ENCODE measurements at regions not wholly inside any gene's neighbourhood (a gene's known extent, or its start where the extent isn't known, plus 50 kb on each side); places are given as distances from the start of the nearest gene placed in this dataset.

GRCh38 chr1:34477632-34478141, 277.2 kb upstream of the GJB5 start:
- Histone ChIP-seq H3K27me3 (ENCODE audit: control insufficient read depth, extremely low read depth, insufficient read depth, low read length) (no peaks in the 10 kb centered on the region), H3K4me1 (ENCODE audit: control insufficient read depth, extremely low read depth, insufficient read depth, low read length) (no peaks in the 10 kb centered on the region), H3K4me3 (ENCODE audit: control insufficient read depth in 2 of 3, extremely low read depth in 1 of 3, insufficient read depth in 2 of 3, low read depth in 1 of 3, low read length in 3 of 3) (no peak overlapping the region), H3K79me2 (ENCODE audit: control insufficient read depth, insufficient read depth, low read length) (no peaks in the 10 kb centered on the region), H3K9ac (ENCODE audit: control insufficient read depth, extremely low read depth, insufficient read depth, low read length) (no peak overlapping the region), H3K9me1 (ENCODE audit: control insufficient read depth, extremely low read depth, insufficient read depth, low read length) (no peaks in the 10 kb centered on the region), H3K9me3 (ENCODE audit: control insufficient read depth, low read depth, low read length) (no peaks in the 10 kb centered on the region), H3K4me2 (ENCODE audit: control insufficient read depth, extremely low read depth, insufficient read depth, low read depth, low read length) (no peak overlapping the region), H4K20me1 (ENCODE audit: control insufficient read depth, extremely low read depth, insufficient read depth, low read length) (no peaks in the 10 kb centered on the region), H3K27ac (ENCODE audit: control insufficient read depth, insufficient read depth, low read length) (no peak overlapping the region), H3K36me3 (ENCODE audit: control insufficient read depth in 2 of 2, extremely low read depth in 1 of 2, insufficient read depth in 2 of 2, low read length in 2 of 2) (no peaks in the 10 kb centered on the region), H2AFZ (ENCODE audit: control insufficient read depth, low read length) (no peak overlapping the region)
- TF ChIP-seq EZH2 (IDR thresholded peaks at IDR 0.05; ENCODE audit: low read length) (no peak), CTCF (optimal IDR thresholded peaks at IDR 0.05 in 1 of 3, IDR thresholded peaks at IDR 0.05 in 1 of 3, conservative IDR thresholded peaks at IDR 0.05 in 1 of 3; ENCODE audit: extremely low read depth in 1 of 3, insufficient read depth in 2 of 3, low read length in 3 of 3) (no peak)
- no peak for FAIRE-seq
- DNase-seq (ENCODE audit: low read depth, low spot score) = no peak
- dilution Hi-C loops (cut with MboI; ENCODE audit: extremely low pct_ligation_motif_present, low sequenced_read_pairs) = no loop called here

- no peak overlapping the region for H2AFZ ChIP-seq (ENCODE audit: control insufficient read depth, low read length)
- no peaks in the 10 kb centered on the region for H3K27me3 ChIP-seq (ENCODE audit: control insufficient read depth, extremely low read depth, insufficient read depth, low read length)
- H3K9me3 ChIP-seq (ENCODE audit: control insufficient read depth, low read depth, low read length) = no peaks in the 10 kb centered on the region
- H3K9ac ChIP-seq (ENCODE audit: control insufficient read depth, extremely low read depth, insufficient read depth, low read length) = no peak overlapping the region
- dilution Hi-C loops (cut with MboI; ENCODE audit: extremely low pct_ligation_motif_present, low sequenced_read_pairs) = no loop called here
- H4K20me1 ChIP-seq (ENCODE audit: control insufficient read depth, extremely low read depth, insufficient read depth, low read length) = no peaks in the 10 kb centered on the region
- DNase-seq (ENCODE audit: low read depth, low spot score) (no peak), FAIRE-seq (no peak)
- no peak overlapping the region for H3K4me2 ChIP-seq (ENCODE audit: control insufficient read depth, extremely low read depth, insufficient read depth, low read depth, low read length)
- H3K9me1 ChIP-seq (ENCODE audit: control insufficient read depth, extremely low read depth, insufficient read depth, low read length) = no peaks in the 10 kb centered on the region
- H3K36me3 ChIP-seq (ENCODE audit: control insufficient read depth in 2 of 2, extremely low read depth in 1 of 2, insufficient read depth in 2 of 2, low read length in 2 of 2) = no peaks in the 10 kb centered on the region
- H3K4me3 ChIP-seq (ENCODE audit: control insufficient read depth in 2 of 3, extremely low read depth in 1 of 3, insufficient read depth in 2 of 3, low read depth in 1 of 3, low read length in 3 of 3) = no peak overlapping the region
- no peak overlapping the region for H3K27ac ChIP-seq (ENCODE audit: control insufficient read depth, insufficient read depth, low read length)
- TF ChIP-seq CTCF (optimal IDR thresholded peaks at IDR 0.05 in 1 of 3, IDR thresholded peaks at IDR 0.05 in 1 of 3, conservative IDR thresholded peaks at IDR 0.05 in 1 of 3; ENCODE audit: extremely low read depth in 1 of 3, insufficient read depth in 2 of 3, low read length in 3 of 3) = no peak
- TF ChIP-seq EZH2 (IDR thresholded peaks at IDR 0.05; ENCODE audit: low read length) = no peak
- no peaks in the 10 kb centered on the region for H3K79me2 ChIP-seq (ENCODE audit: control insufficient read depth, insufficient read depth, low read length)
- no peaks in the 10 kb centered on the region for H3K4me1 ChIP-seq (ENCODE audit: control insufficient read depth, extremely low read depth, insufficient read depth, low read length)
These were observed 276.3 kb upstream of the GJB5 start for GRCh38 chr1:34478515-34479076.
